RWPE2 (cell line): ENCODE measurements at regions not wholly inside any gene's neighbourhood (a gene's known extent, or its start where the extent isn't known, plus 50 kb on each side); places are given as distances from the start of the nearest gene placed in this dataset.

ENCODE experiments used
- ATAC-seq: fragments of 200-7000 bp; cut with Tn5 transposase; 3 replicates; pipeline ENCODE4 v1.9.1; 2021; ENCODE audit warnings: low read depth
- DNase-seq: peaks from one replicate; pipeline ENCODE4 v3.0.0-alpha.2; 2020; ENCODE audit warnings: low spot score
- H3K27ac ChIP-seq: fragments of 450-650 bp; 2 replicates; pipeline ENCODE4 v1.5.1; 2017; ENCODE audit warnings: mild to moderate bottlenecking; ENCODE audit not compliant: poor library complexity, severe bottlenecking
- H3K27me3 ChIP-seq: fragments of 250-450 bp; sonication (Bioruptor Pico); 2 replicates; pipeline ENCODE4 v1.5.1; 2021; ENCODE audit warnings: mild to moderate bottlenecking, moderate library complexity; ENCODE audit not compliant: insufficient read depth, poor library complexity, severe bottlenecking
- H3K36me3 ChIP-seq: fragments of 250-450 bp; sonication (Bioruptor Pico); 2 replicates; pipeline ENCODE4 v1.5.1; 2020; ENCODE audit warnings: low read depth, mild to moderate bottlenecking, moderate library complexity
- H3K4me1 ChIP-seq: fragments of 250-450 bp; sonication (Bioruptor Pico); 2 replicates; pipeline ENCODE4 v1.5.1; 2021; ENCODE audit warnings: mild to moderate bottlenecking, moderate library complexity; ENCODE audit not compliant: insufficient read depth, poor library complexity, severe bottlenecking
- H3K4me3 ChIP-seq: fragments of 250-450 bp; sonication (Bioruptor Pico); 2 replicates; pipeline ENCODE4 v1.5.1; 2021; ENCODE audit warnings: mild to moderate bottlenecking, moderate library complexity; ENCODE audit not compliant: severe bottlenecking
- H3K9me3 ChIP-seq: fragments of 250-450 bp; sonication (Bioruptor Pico); 2 replicates; pipeline ENCODE4 v1.5.1; 2021; ENCODE audit warnings: mild to moderate bottlenecking, moderate library complexity; ENCODE audit not compliant: severe bottlenecking
- TF ChIP-seq, protein P1 (sequence below): fragments of 450-650 bp; IDR thresholded peaks from one replicate; pipeline ENCODE4 v1.5.1; 2017; ENCODE audit warnings: mild to moderate bottlenecking, moderate library complexity; ENCODE audit not compliant: poor library complexity, severe bottlenecking

DNA sequence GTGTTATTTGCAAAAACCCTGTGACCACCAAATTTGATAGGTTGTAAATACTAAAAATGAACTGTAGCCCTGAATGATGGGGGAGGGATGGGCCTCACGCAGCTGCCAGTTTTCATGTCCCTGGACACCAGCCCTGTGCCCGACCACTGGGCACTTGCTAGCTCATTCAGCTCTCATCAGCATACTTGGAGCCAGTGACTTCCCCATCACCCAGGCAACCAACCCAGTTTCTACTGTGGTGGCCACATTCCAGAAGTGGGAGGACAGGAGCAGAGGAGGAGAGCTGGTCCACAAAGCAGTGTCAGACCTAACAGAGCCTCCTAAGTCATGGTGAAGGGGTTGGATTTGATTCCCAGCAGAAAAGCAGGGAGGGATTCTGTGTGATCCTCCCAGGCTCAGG lies 128.2 kb downstream of the CPEB2 start:
- Histone ChIP-seq H3K9me3 (no peaks in the 10 kb centered on the region), H3K27ac (no peak overlapping the region), H3K4me1 (no peaks in the 10 kb centered on the region), H3K4me3 (no peak overlapping the region), H3K27me3 (no peaks in the 10 kb centered on the region), H3K36me3 (no peaks in the 10 kb centered on the region)
- TF ChIP-seq, protein P1, sequence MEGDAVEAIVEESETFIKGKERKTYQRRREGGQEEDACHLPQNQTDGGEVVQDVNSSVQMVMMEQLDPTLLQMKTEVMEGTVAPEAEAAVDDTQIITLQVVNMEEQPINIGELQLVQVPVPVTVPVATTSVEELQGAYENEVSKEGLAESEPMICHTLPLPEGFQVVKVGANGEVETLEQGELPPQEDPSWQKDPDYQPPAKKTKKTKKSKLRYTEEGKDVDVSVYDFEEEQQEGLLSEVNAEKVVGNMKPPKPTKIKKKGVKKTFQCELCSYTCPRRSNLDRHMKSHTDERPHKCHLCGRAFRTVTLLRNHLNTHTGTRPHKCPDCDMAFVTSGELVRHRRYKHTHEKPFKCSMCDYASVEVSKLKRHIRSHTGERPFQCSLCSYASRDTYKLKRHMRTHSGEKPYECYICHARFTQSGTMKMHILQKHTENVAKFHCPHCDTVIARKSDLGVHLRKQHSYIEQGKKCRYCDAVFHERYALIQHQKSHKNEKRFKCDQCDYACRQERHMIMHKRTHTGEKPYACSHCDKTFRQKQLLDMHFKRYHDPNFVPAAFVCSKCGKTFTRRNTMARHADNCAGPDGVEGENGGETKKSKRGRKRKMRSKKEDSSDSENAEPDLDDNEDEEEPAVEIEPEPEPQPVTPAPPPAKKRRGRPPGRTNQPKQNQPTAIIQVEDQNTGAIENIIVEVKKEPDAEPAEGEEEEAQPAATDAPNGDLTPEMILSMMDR: no peak
- no peak for ATAC-seq
- no peak for DNase-seq

DNA sequence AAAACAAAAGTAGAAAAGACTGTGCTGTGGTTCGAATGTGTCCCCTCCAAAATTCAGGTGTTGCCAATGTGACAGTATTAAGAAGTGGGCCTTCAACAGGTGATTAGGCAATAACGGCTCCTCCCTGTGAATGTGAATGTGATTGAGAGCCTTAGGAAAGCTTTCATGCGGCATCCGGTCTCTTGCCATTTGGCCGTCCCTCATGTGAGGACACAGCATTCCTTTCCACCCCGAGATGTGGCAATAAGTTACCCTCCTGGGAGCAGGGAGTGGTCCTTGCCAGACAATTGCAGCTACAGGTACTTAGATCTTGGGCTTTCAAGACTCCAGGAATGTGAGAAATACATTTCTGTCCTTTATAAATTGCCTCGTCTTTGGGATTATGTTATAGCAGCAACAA lies 129.3 kb downstream of the CPEB2 start:
- peak; percentile 63 for ATAC-seq
- TF ChIP-seq, protein P1: no peak
- no peak overlapping the region for H3K4me3 ChIP-seq
- H3K9me3 ChIP-seq: no peaks in the 10 kb centered on the region
- H3K27me3 ChIP-seq: no peaks in the 10 kb centered on the region
- H3K27ac ChIP-seq: no peak overlapping the region
- DNase-seq: no peak
- H3K36me3 ChIP-seq: no peaks in the 10 kb centered on the region
- no peaks in the 10 kb centered on the region for H3K4me1 ChIP-seq

DNA sequence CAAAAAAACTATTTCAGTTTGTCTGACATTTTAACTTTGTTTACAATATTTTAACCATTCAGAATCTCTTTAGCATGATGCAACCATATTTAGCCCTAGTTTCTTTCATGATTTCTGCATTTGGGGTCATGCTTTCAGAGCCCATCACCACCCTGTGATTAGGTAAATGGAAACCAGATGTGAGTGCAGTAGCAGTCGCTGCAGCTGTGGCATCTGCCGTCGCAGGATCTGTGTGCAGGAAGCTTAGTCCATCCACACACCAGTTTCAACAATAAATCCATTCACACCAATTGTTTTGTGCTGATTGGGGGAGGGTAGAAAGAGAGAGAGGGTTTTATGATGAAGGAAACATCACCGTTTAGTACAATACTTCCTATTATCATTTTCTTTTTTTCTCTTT lies 130.5 kb downstream of the CPEB2 start:
- Histone ChIP-seq H3K4me3 (no peak overlapping the region), H3K36me3 (no peaks in the 10 kb centered on the region), H3K27ac (no peak overlapping the region), H3K9me3 (no peaks in the 10 kb centered on the region), H3K4me1 (no peaks in the 10 kb centered on the region), H3K27me3 (no peaks in the 10 kb centered on the region)
- DNase-seq (no peak), ATAC-seq (no peak)
- TF ChIP-seq, protein P1: no peak

DNA sequence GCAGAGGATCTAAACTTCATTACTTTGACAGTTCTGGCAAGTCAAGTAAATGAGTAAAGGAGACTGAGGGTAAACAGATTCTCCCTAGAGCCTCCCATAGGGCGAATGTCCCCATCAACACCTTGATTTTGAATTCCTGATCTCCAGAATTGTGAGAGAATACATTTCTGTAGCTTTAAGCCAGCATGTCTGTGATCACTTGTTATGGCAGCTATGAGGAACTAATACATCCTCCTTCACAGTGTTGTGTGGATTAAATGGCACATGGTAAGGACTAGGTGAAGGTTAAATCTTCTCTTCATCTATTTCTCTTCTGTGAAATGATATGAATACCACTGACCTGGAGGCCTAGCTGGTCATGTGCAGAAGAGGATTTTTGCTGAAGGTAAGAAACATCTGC lies 137.3 kb downstream of the CPEB2 start:
- Histone ChIP-seq H3K27ac (no peak overlapping the region), H3K4me1 (no peaks in the 10 kb centered on the region), H3K9me3 (no peaks in the 10 kb centered on the region), H3K27me3 (no peaks in the 10 kb centered on the region), H3K4me3 (no peak overlapping the region), H3K36me3 (no peaks in the 10 kb centered on the region)
- TF ChIP-seq, protein P1: no peak
- ATAC-seq (no peak), DNase-seq (no peak)

DNA sequence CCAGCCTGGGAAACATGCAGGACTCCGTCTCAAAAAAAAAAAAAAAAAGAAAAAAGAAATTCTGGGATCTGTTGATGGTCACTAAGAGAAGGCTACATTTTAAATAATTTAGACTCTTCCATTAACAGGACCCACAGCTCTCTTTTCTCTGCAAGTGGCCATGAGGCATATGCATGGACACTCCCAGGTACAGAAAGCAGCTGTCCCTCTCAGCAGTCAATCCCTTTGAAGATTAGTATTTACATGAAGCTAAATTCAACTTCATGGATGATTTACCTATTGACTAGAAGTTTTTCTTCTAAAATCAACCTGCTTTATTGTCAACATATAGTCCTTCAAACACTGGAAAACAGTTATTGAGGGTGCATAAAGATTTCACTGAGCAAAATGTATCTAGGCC lies 139.9 kb downstream of the CPEB2 start:
- ATAC-seq (no peak), DNase-seq (no peak)
- Histone ChIP-seq H3K4me3 (no peak overlapping the region), H3K36me3 (no peaks in the 10 kb centered on the region), H3K9me3 (no peaks in the 10 kb centered on the region), H3K27ac (no peak overlapping the region), H3K4me1 (no peaks in the 10 kb centered on the region), H3K27me3 (no peaks in the 10 kb centered on the region)
- TF ChIP-seq, protein P1: no peak
